ENCODE measurements at regions not wholly inside any gene's neighbourhood (a gene's known extent, or its start where the extent isn't known, plus 50 kb on each side); places are given as distances from the start of the nearest gene placed in this dataset.

DNA sequence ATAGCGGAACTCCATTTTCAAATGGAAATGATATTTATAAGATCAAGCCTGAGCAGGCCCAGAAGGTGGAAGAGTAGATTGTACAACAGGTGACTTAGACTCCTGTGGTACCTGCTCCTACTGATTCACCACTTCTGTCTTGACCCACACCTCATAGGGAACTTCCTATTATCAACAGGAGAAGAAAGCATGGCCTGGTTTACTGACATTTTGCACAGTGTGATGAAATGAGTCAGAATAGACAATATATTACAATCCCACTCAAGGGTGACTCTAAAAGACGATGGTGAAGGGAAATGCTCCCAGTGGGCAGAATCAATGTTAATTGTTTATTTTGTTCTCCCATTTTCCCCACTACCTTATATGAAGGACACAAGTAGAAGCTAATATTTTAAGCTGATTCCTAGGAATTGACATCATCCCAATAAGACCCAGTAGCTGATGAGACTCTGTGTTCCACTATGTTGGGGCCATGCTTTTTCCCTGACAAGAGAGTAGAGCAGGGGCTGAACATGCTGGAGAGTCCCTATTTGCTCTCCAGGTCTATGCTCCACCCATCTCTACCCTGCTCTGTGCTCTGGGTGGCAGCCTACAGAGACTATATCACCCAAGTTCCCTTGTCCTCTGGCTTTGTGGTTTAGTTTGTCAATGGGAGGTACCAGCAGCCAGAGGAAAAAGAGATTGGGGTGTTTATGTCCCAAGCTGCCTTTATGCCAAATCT is 163.4 kb upstream of the FSTL4 start:
- CTCF ChIA-PET: no interaction called here
- no peaks in the 10 kb centered on the region for H3K36me3 Mint-ChIP-seq
- DNase-seq: no peak
- no peak overlapping the region for H3K4me3 Mint-ChIP-seq
- Histone ChIP-seq H3K27me3 (ENCODE audit: insufficient read depth, low read length, poor library complexity, severe bottlenecking) (no peaks in the 10 kb centered on the region), H3K9me3 (ENCODE audit: low read length) (no peaks in the 10 kb centered on the region), H3K4me3 (ENCODE audit: low read length) (no peak overlapping the region), H3K4me1 (ENCODE audit: insufficient read depth, low read length) (no peaks in the 10 kb centered on the region), H3K27ac (ENCODE audit: low read depth, low read length) (no peak overlapping the region), H3K36me3 (ENCODE audit: insufficient read depth, low read length) (no peaks in the 10 kb centered on the region)
- H3K27ac Mint-ChIP-seq: no peak overlapping the region
- POLR2A ChIA-PET: no interaction called here
- H3K4me1 Mint-ChIP-seq: no peaks in the 10 kb centered on the region
- H3K27me3 Mint-ChIP-seq: peaks cover 7 to 10% of the 10 kb centered on the region in 2 donors
- H3K9me3 Mint-ChIP-seq: no peaks in the 10 kb centered on the region

- H3K36me3 ChIP-seq (ENCODE audit: insufficient read depth, low read length): no peaks in the 10 kb centered on the region
- ChIA-PET CTCF (no interaction called here), POLR2A (no interaction called here)
- no peak overlapping the region for H3K4me3 Mint-ChIP-seq
- no peak for DNase-seq
- H3K9me3 ChIP-seq (ENCODE audit: low read length): no peaks in the 10 kb centered on the region
- H3K4me1 Mint-ChIP-seq: no peaks in the 10 kb centered on the region
- H3K36me3 Mint-ChIP-seq: no peaks in the 10 kb centered on the region
- peaks cover 13% of the 10 kb centered on the region in 2 donors for H3K27me3 Mint-ChIP-seq
- no peaks in the 10 kb centered on the region for H3K4me1 ChIP-seq (ENCODE audit: insufficient read depth, low read length)
- H3K4me3 ChIP-seq (ENCODE audit: low read length): no peak overlapping the region
- H3K27ac Mint-ChIP-seq: no peak overlapping the region
- no peaks in the 10 kb centered on the region for H3K27me3 ChIP-seq (ENCODE audit: insufficient read depth, low read length, poor library complexity, severe bottlenecking)
- H3K27ac ChIP-seq (ENCODE audit: low read depth, low read length): no peak overlapping the region
- H3K9me3 Mint-ChIP-seq: no peaks in the 10 kb centered on the region
These were observed 161.2 kb upstream of the FSTL4 start for GRCh38 chr5:133773247-133774202.

GRCh38 chr5:133769842-133770241 is 157.5 kb upstream of the FSTL4 start:
- H3K4me1 ChIP-seq (ENCODE audit: insufficient read depth, low read length): no peaks in the 10 kb centered on the region
- CTCF ChIA-PET: no interaction called here
- H3K27me3 ChIP-seq (ENCODE audit: insufficient read depth, low read length, poor library complexity, severe bottlenecking): no peaks in the 10 kb centered on the region
- DNase-seq: no peak
- H3K4me3 Mint-ChIP-seq: no peak overlapping the region
- no peaks in the 10 kb centered on the region for H3K36me3 Mint-ChIP-seq
- peaks cover 19 to 36% of the 10 kb centered on the region in 2 donors for H3K27me3 Mint-ChIP-seq
- no peak overlapping the region for H3K27ac Mint-ChIP-seq
- H3K27ac ChIP-seq (ENCODE audit: low read depth, low read length): no peak overlapping the region
- no peaks in the 10 kb centered on the region for H3K36me3 ChIP-seq (ENCODE audit: insufficient read depth, low read length)
- no peaks in the 10 kb centered on the region for H3K9me3 ChIP-seq (ENCODE audit: low read length)
- no peaks in the 10 kb centered on the region for H3K4me1 Mint-ChIP-seq
- no peak overlapping the region for H3K4me3 ChIP-seq (ENCODE audit: low read length)
- no peaks in the 10 kb centered on the region for H3K9me3 Mint-ChIP-seq
- POLR2A ChIA-PET: no interaction called here

DNA sequence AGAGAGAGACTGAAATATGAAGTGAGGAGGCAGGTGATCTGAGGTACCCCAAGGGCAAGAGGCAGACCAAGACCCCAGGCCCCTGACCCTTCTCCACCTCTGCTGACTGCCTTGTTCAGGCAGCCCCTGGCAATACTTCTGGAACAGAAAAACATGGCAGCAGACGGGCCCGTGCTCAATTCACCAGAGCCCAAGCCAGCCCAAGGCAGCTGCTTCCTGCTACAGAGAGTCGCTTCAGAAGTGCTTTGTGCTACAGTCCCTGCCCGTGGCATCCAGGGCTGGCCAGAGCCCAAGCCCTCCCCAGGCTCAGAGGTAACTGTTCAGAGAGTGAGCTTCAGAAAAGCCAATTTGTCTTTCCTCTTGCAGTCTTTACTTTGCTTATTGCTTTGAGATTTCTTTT is 151.4 kb upstream of the FSTL4 start:
- H3K4me3 ChIP-seq (ENCODE audit: low read length): no peak overlapping the region
- H3K27me3 ChIP-seq (ENCODE audit: insufficient read depth, low read length, poor library complexity, severe bottlenecking): no peaks in the 10 kb centered on the region
- Mint-ChIP-seq H3K9me3 (no peaks in the 10 kb centered on the region), H3K4me3 (no peak overlapping the region), H3K27me3 (peaks cover 11 to 44% of the 10 kb centered on the region in 2 donors), H3K4me1 (no peaks in the 10 kb centered on the region), H3K27ac (peak overlapping the region in 1 of 8 donors; percentile 18), H3K36me3 (no peaks in the 10 kb centered on the region)
- H3K27ac ChIP-seq (ENCODE audit: low read depth, low read length): no peak overlapping the region
- CTCF ChIA-PET: interaction anchor here (1.5 kb wide), 1 partner anchor 9 kb away, joined by 7 read pairs; no protein-coding TSS in a partner anchor
- no peak for DNase-seq
- H3K9me3 ChIP-seq (ENCODE audit: low read length): no peaks in the 10 kb centered on the region
- POLR2A ChIA-PET: no interaction called here
- H3K36me3 ChIP-seq (ENCODE audit: insufficient read depth, low read length): no peaks in the 10 kb centered on the region
- H3K4me1 ChIP-seq (ENCODE audit: insufficient read depth, low read length): no peaks in the 10 kb centered on the region

GRCh38 chr5:133761632-133762031 is 149.3 kb upstream of the FSTL4 start:
- H3K9me3 ChIP-seq (ENCODE audit: low read length): no peaks in the 10 kb centered on the region
- DNase-seq: no peak
- CTCF ChIA-PET: interaction anchor here (1.4 kb wide), 1 partner anchor 34 kb away, joined by 3 read pairs; no protein-coding TSS in a partner anchor
- Mint-ChIP-seq H3K27ac (no peak overlapping the region), H3K27me3 (peaks cover 8 to 35% of the 10 kb centered on the region in 2 donors), H3K36me3 (no peaks in the 10 kb centered on the region), H3K9me3 (no peaks in the 10 kb centered on the region), H3K4me3 (no peak overlapping the region), H3K4me1 (no peaks in the 10 kb centered on the region)
- no peak overlapping the region for H3K4me3 ChIP-seq (ENCODE audit: low read length)
- H3K36me3 ChIP-seq (ENCODE audit: insufficient read depth, low read length): no peaks in the 10 kb centered on the region
- POLR2A ChIA-PET: no interaction called here
- H3K4me1 ChIP-seq (ENCODE audit: insufficient read depth, low read length): no peaks in the 10 kb centered on the region
- no peaks in the 10 kb centered on the region for H3K27me3 ChIP-seq (ENCODE audit: insufficient read depth, low read length, poor library complexity, severe bottlenecking)
- no peak overlapping the region for H3K27ac ChIP-seq (ENCODE audit: low read depth, low read length)

- Mint-ChIP-seq H3K4me3 (no peak overlapping the region), H3K9me3 (no peaks in the 10 kb centered on the region), H3K36me3 (no peaks in the 10 kb centered on the region), H3K27me3 (peaks cover 8 to 37% of the 10 kb centered on the region in 2 donors), H3K27ac (no peak overlapping the region), H3K4me1 (no peaks in the 10 kb centered on the region)
- ChIA-PET POLR2A (no interaction called here), CTCF (interaction anchor here (1.4 kb wide), 1 partner anchor 33 kb away, joined by 3 read pairs; no protein-coding TSS in a partner anchor)
- Histone ChIP-seq H3K4me1 (ENCODE audit: insufficient read depth, low read length) (no peaks in the 10 kb centered on the region), H3K27ac (ENCODE audit: low read depth, low read length) (no peak overlapping the region), H3K4me3 (ENCODE audit: low read length) (no peak overlapping the region), H3K36me3 (ENCODE audit: insufficient read depth, low read length) (no peaks in the 10 kb centered on the region), H3K9me3 (ENCODE audit: low read length) (no peaks in the 10 kb centered on the region), H3K27me3 (ENCODE audit: insufficient read depth, low read length, poor library complexity, severe bottlenecking) (no peaks in the 10 kb centered on the region)
- DNase-seq: no peak
These were observed 148.2 kb upstream of the FSTL4 start for GRCh38 chr5:133760532-133760931.

GRCh38 chr5:133758641-133759040 is 146.3 kb upstream of the FSTL4 start:
- no peak overlapping the region for H3K4me3 ChIP-seq (ENCODE audit: low read length)
- H3K27ac ChIP-seq (ENCODE audit: low read depth, low read length): no peak overlapping the region
- no peaks in the 10 kb centered on the region for H3K36me3 ChIP-seq (ENCODE audit: insufficient read depth, low read length)
- Mint-ChIP-seq H3K4me3 (no peak overlapping the region), H3K9me3 (no peaks in the 10 kb centered on the region), H3K27me3 (peaks cover 13 to 41% of the 10 kb centered on the region in 2 donors), H3K4me1 (no peaks in the 10 kb centered on the region), H3K27ac (no peak overlapping the region), H3K36me3 (no peaks in the 10 kb centered on the region)
- no peak for DNase-seq
- ChIA-PET POLR2A (no interaction called here), CTCF (no interaction called here)
- H3K4me1 ChIP-seq (ENCODE audit: insufficient read depth, low read length): no peaks in the 10 kb centered on the region
- H3K9me3 ChIP-seq (ENCODE audit: low read length): no peaks in the 10 kb centered on the region
- no peaks in the 10 kb centered on the region for H3K27me3 ChIP-seq (ENCODE audit: insufficient read depth, low read length, poor library complexity, severe bottlenecking)

DNA sequence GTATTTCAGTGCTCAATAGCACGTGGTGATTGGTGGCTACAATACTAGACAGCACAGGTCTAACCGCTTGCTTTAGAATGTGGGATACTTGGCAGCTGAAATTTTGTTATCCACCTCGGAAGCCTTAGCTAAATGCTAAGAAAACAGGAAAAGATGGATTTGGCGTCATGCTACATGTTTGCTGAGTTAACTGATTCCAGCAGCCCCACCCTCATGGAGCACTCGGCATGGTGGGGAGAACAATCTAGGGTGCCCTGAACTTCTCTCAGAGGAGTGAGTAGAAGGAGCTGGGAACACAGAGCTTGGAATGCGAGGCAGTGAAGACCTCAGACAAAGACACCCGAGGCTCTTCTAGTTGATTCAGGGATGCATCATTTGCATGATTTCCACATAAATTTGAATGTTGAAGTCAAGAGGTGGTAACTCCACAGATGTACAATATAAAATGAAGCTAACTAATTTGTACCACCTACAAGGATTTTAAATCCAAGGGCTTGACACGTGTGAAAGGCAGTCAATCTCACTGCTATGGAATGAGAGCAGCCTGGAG is 145.1 kb upstream of the FSTL4 start:
- H3K36me3 ChIP-seq (ENCODE audit: insufficient read depth, low read length): no peaks in the 10 kb centered on the region

More for the DNA sequence above, 145.1 kb upstream of the FSTL4 start:
- Mint-ChIP-seq H3K27ac (no peak overlapping the region), H3K4me1 (no peaks in the 10 kb centered on the region), H3K4me3 (no peak overlapping the region), H3K9me3 (no peaks in the 10 kb centered on the region), H3K27me3 (peaks cover 13 to 30% of the 10 kb centered on the region in 2 donors), H3K36me3 (no peaks in the 10 kb centered on the region)
- DNase-seq: no peak
- H3K27ac ChIP-seq (ENCODE audit: low read depth, low read length): no peak overlapping the region
- no peaks in the 10 kb centered on the region for H3K27me3 ChIP-seq (ENCODE audit: insufficient read depth, low read length, poor library complexity, severe bottlenecking)
- no peaks in the 10 kb centered on the region for H3K9me3 ChIP-seq (ENCODE audit: low read length)
- CTCF ChIA-PET: interaction anchor here (1.2 kb wide), 1 partner anchor 111 kb away, joined by 4 read pairs; no protein-coding TSS in a partner anchor
- no peaks in the 10 kb centered on the region for H3K4me1 ChIP-seq (ENCODE audit: insufficient read depth, low read length)
- POLR2A ChIA-PET: no interaction called here
- no peak overlapping the region for H3K4me3 ChIP-seq (ENCODE audit: low read length)
